ENCODE measurements at regions not wholly inside any gene's neighbourhood (a gene's known extent, or its start where the extent isn't known, plus 50 kb on each side); places are given as distances from the start of the nearest gene placed in this dataset.

GRCh38 chr16:9185381-9185780 is 93.9 kb downstream of the HAPSTR1 start:
- DNase-seq (ENCODE audit: low read depth in 3 of 3, low spot score in 1 of 3), result no peak

GRCh38 chr16:9186061-9186460 is 94.6 kb downstream of the HAPSTR1 start:
- DNase-seq (ENCODE audit: low read depth in 3 of 3, low spot score in 1 of 3), result no peak

- DNase-seq (ENCODE audit: low read depth in 3 of 3, low spot score in 1 of 3), result no peak
Observed at GRCh38 chr16:9188721-9189120, 97.3 kb downstream of the HAPSTR1 start.

- DNase-seq (ENCODE audit: low read depth in 3 of 3, low spot score in 1 of 3), result no peak
Observed at GRCh38 chr16:9191274-9191850, 99.9 kb downstream of the HAPSTR1 start.

GRCh38 chr16:9192746-9193145 is 101.3 kb downstream of the HAPSTR1 start:
- no peak for DNase-seq (ENCODE audit: low read depth in 3 of 3, low spot score in 1 of 3)

GRCh38 chr16:9195287-9195686 is 103.8 kb downstream of the HAPSTR1 start:
- no peak for DNase-seq (ENCODE audit: low read depth in 3 of 3, low spot score in 1 of 3)

GRCh38 chr16:9197957-9198661 is 106.7 kb downstream of the HAPSTR1 start:
- no peak for DNase-seq (ENCODE audit: low read depth in 3 of 3, low spot score in 1 of 3)

GRCh38 chr16:9199311-9199710 is 107.9 kb downstream of the HAPSTR1 start:
- DNase-seq (ENCODE audit: low read depth in 3 of 3, low spot score in 1 of 3), result no peak

- no peak for DNase-seq (ENCODE audit: low read depth in 3 of 3, low spot score in 1 of 3)
Observed at GRCh38 chr16:9199751-9200150, 108.3 kb downstream of the HAPSTR1 start.

GRCh38 chr16:9203956-9204355 is 112.5 kb downstream of the HAPSTR1 start:
- DNase-seq (ENCODE audit: low read depth in 3 of 3, low spot score in 1 of 3), result no peak

- no peak for DNase-seq (ENCODE audit: low read depth in 3 of 3, low spot score in 1 of 3)
Observed at GRCh38 chr16:9205661-9206060, 114.2 kb downstream of the HAPSTR1 start.

- DNase-seq (ENCODE audit: low read depth in 3 of 3, low spot score in 1 of 3), result no peak
Observed at GRCh38 chr16:9206156-9206555, 114.7 kb downstream of the HAPSTR1 start.

GRCh38 chr16:9212621-9213020 is 121.2 kb downstream of the HAPSTR1 start:
- no peak for DNase-seq (ENCODE audit: low read depth in 3 of 3, low spot score in 1 of 3)

- DNase-seq (ENCODE audit: low read depth in 3 of 3, low spot score in 1 of 3), result no peak
Observed at GRCh38 chr16:9219813-9220212, 128.4 kb downstream of the HAPSTR1 start.

- no peak for DNase-seq (ENCODE audit: low read depth in 3 of 3, low spot score in 1 of 3)
Observed at GRCh38 chr16:9225527-9226316, 134.3 kb downstream of the HAPSTR1 start.

- no peak for DNase-seq (ENCODE audit: low read depth in 3 of 3, low spot score in 1 of 3)
Observed at GRCh38 chr16:9226924-9227323, 135.5 kb downstream of the HAPSTR1 start.

GRCh38 chr16:9231039-9231438 is 139.6 kb downstream of the HAPSTR1 start:
- DNase-seq (ENCODE audit: low read depth in 3 of 3, low spot score in 1 of 3), result no peak

GRCh38 chr16:9232102-9232770 is 140.8 kb downstream of the HAPSTR1 start:
- no peak for DNase-seq (ENCODE audit: low read depth in 3 of 3, low spot score in 1 of 3)

- no peak for DNase-seq (ENCODE audit: low read depth in 3 of 3, low spot score in 1 of 3)
Observed at GRCh38 chr16:9235867-9236266, 144.4 kb downstream of the HAPSTR1 start.

- DNase-seq (ENCODE audit: low read depth in 3 of 3, low spot score in 1 of 3), result no peak
Observed at GRCh38 chr16:9236319-9236718, 144.9 kb downstream of the HAPSTR1 start.

GRCh38 chr16:9238346-9238745 is 146.9 kb downstream of the HAPSTR1 start:
- DNase-seq (ENCODE audit: low read depth in 3 of 3, low spot score in 1 of 3), result no peak

GRCh38 chr16:9241177-9241576 is 149.7 kb downstream of the HAPSTR1 start:
- DNase-seq (ENCODE audit: low read depth in 3 of 3, low spot score in 1 of 3), result no peak

Data from stimulated activated CD4-positive, alpha-beta T cell treated with anti-CD3 and anti-CD28 coated beads, TNF-alpha, amount 100 ng/mL, for 1 hour (primary cell).